H9 (cell line): ENCODE measurements at regions not wholly inside any gene's neighbourhood (a gene's known extent, or its start where the extent isn't known, plus 50 kb on each side); places are given as distances from the start of the nearest gene placed in this dataset.

Source experiments
- DNase-seq: peaks from one replicate; pipeline ENCODE4 v3.0.0-alpha.2; 2017
- H2AFZ ChIP-seq: one replicate; pipeline ENCODE4 v1.6.1; 2013; ENCODE audit warnings: mild to moderate bottlenecking, low read length, control low read depth, moderate library complexity
- H2AK5ac ChIP-seq: 2 replicates; pipeline ENCODE4 v1.6.1; 2013; ENCODE audit warnings: low read length, control low read depth, mixed read lengths; ENCODE audit not compliant: insufficient read length
- H2BK120ac ChIP-seq: one replicate; pipeline ENCODE4 v1.6.1; 2013; ENCODE audit warnings: low read depth, mild to moderate bottlenecking, low read length, control low read depth, inconsistent platforms; ENCODE audit not compliant: poor library complexity, severe bottlenecking
- H2BK12ac ChIP-seq: 2 replicates; pipeline ENCODE4 v1.6.1; 2013; ENCODE audit warnings: low read length, control low read depth, mixed read lengths, low read depth; ENCODE audit not compliant: insufficient read length
- H2BK15ac ChIP-seq: 2 replicates; pipeline ENCODE4 v1.6.1; 2013; ENCODE audit warnings: low read depth, low read length, control low read depth
- H2BK20ac ChIP-seq: one replicate; pipeline ENCODE4 v1.6.1; 2013; ENCODE audit warnings: low read depth, mild to moderate bottlenecking, low read length, control low read depth, inconsistent platforms; ENCODE audit not compliant: poor library complexity, severe bottlenecking
- H2BK5ac ChIP-seq: 2 replicates; pipeline ENCODE4 v1.6.1; 2013; ENCODE audit warnings: low read length, control low read depth, mixed read lengths; ENCODE audit not compliant: insufficient read length
- H3K14ac ChIP-seq: 2 replicates; pipeline ENCODE4 v1.6.1; 2013; ENCODE audit warnings: low read length, control low read depth; ENCODE audit not compliant: insufficient read depth
- H3K18ac ChIP-seq: 2 replicates; pipeline ENCODE4 v1.6.1; 2013; ENCODE audit warnings: low read depth, mild to moderate bottlenecking, mixed read lengths, low read length, control low read depth; ENCODE audit not compliant: insufficient read length
- H3K23ac ChIP-seq: 2 replicates; pipeline ENCODE4 v1.6.1; 2013; ENCODE audit warnings: low read length, control low read depth, mixed read lengths, low read depth; ENCODE audit not compliant: insufficient read length
- H3K23me2 ChIP-seq: 2 replicates; pipeline ENCODE4 v1.6.1; 2013; ENCODE audit warnings: low read depth, mild to moderate bottlenecking, mixed read lengths, low read length, control low read depth; ENCODE audit not compliant: insufficient read length, poor library complexity, severe bottlenecking
- H3K27ac ChIP-seq: 2 replicates; pipeline ENCODE4 v1.5.1; 2013; ENCODE audit warnings: low read length, control low read depth, mixed read lengths, low read depth; ENCODE audit not compliant: insufficient read length
- H3K27me3 ChIP-seq: 2 replicates; pipeline ENCODE4 v1.6.1; 2013; ENCODE audit warnings: low read length, control low read depth, inconsistent platforms; ENCODE audit not compliant: insufficient read depth
- H3K4ac ChIP-seq: 2 replicates; pipeline ENCODE4 v1.6.1; 2013; ENCODE audit warnings: low read depth, mild to moderate bottlenecking, control low read depth, inconsistent platforms, low read length, moderate library complexity
- H3K4me1 ChIP-seq: 2 replicates; pipeline ENCODE4 v1.6.1; 2013; ENCODE audit warnings: low read length, control low read depth, inconsistent platforms; ENCODE audit not compliant: insufficient read depth
- H3K4me2 ChIP-seq: 2 replicates; pipeline ENCODE4 v1.6.1; 2013; ENCODE audit warnings: low read length, control low read depth, mixed read lengths; ENCODE audit not compliant: insufficient read length, insufficient read depth
- H3K56ac ChIP-seq: 2 replicates; pipeline ENCODE4 v1.6.1; 2013; ENCODE audit warnings: low read depth, mild to moderate bottlenecking, mixed read lengths, low read length, control low read depth; ENCODE audit not compliant: insufficient read length
- H3K79me1 ChIP-seq: 2 replicates; pipeline ENCODE4 v1.6.1; 2013; ENCODE audit warnings: low read depth, mild to moderate bottlenecking, moderate library complexity, low read length, control low read depth, inconsistent platforms; ENCODE audit not compliant: insufficient read depth, poor library complexity, severe bottlenecking
- H3K79me2 ChIP-seq: 2 replicates; pipeline ENCODE4 v1.6.1; 2013; ENCODE audit warnings: low read length, control low read depth, inconsistent platforms; ENCODE audit not compliant: insufficient read depth
- H3K9ac ChIP-seq: 2 replicates; pipeline ENCODE4 v1.6.1; 2013; ENCODE audit warnings: low read length, control low read depth, mixed read lengths; ENCODE audit not compliant: insufficient read length; ENCODE audit errors: extremely low read depth
- H3K9me3 ChIP-seq: one replicate; pipeline ENCODE4 v1.6.1; 2013; ENCODE audit warnings: low read depth, low read length, inconsistent platforms; ENCODE audit not compliant: control insufficient read depth
- H3T11ph ChIP-seq: one replicate; pipeline ENCODE4 v1.6.1; 2013; ENCODE audit warnings: mild to moderate bottlenecking, low read length, control low read depth, inconsistent platforms
- H4K20me1 ChIP-seq: one replicate; pipeline ENCODE4 v1.6.1; 2013; ENCODE audit not compliant: control insufficient read depth, insufficient read length, insufficient read depth
- H4K5ac ChIP-seq: 2 replicates; pipeline ENCODE4 v1.6.1; 2013; ENCODE audit warnings: low read depth, mild to moderate bottlenecking, mixed read lengths, low read length, control low read depth; ENCODE audit not compliant: insufficient read length
- H4K8ac ChIP-seq: replicated peaks from 2 replicates; pipeline ENCODE4 v1.6.1; 2013; ENCODE audit warnings: low read length, control low read depth, mixed read lengths, low read depth; ENCODE audit not compliant: insufficient read length
- H4K91ac ChIP-seq: 2 replicates; pipeline ENCODE4 v1.6.1; 2013; ENCODE audit warnings: low read depth, mild to moderate bottlenecking, moderate library complexity, mixed read lengths, low read length, control low read depth; ENCODE audit not compliant: insufficient read length
- H3K27ac Mint-ChIP-seq, 3 experiments: 2 replicates in 2 of 3; 3 replicates in 1 of 3; pipeline ENCODE4 v1.8.0; 2020 to 2021; ENCODE audit warnings: mixed read lengths in 3 of 3, mild to moderate bottlenecking in 1 of 3, moderate library complexity in 1 of 3
- H3K27me3 Mint-ChIP-seq: 2 replicates; pipeline ENCODE4 v1.8.0; 2021; ENCODE audit warnings: low read depth, mild to moderate bottlenecking, moderate library complexity, mixed read lengths
- H3K36me3 Mint-ChIP-seq, 3 experiments: 2 replicates in 2 of 3; 3 replicates in 1 of 3; pipeline ENCODE4 v1.8.0; 2020 to 2021; ENCODE audit warnings: low read depth in 3 of 3, mixed read lengths in 3 of 3; ENCODE audit not compliant: insufficient read depth in 1 of 3
- H3K4me1 Mint-ChIP-seq, 2 experiments: 2 replicates each; pipeline ENCODE4 v1.8.0; 2020; ENCODE audit warnings: mixed read lengths in 2 of 2
- H3K4me3 Mint-ChIP-seq, 2 experiments: 2 replicates in 1 of 2; 3 replicates in 1 of 2; pipeline ENCODE4 v1.8.0; 2020 to 2021; ENCODE audit warnings: mild to moderate bottlenecking in 2 of 2, mixed read lengths in 2 of 2, moderate library complexity in 1 of 2
- H3K9me3 Mint-ChIP-seq, 2 experiments: 2 replicates in 1 of 2; 3 replicates in 1 of 2; pipeline ENCODE4 v1.8.0; 2020; ENCODE audit warnings: mild to moderate bottlenecking in 2 of 2, mixed read lengths in 2 of 2, moderate library complexity in 1 of 2
- CTCF ChIP-seq: fragments of 200-600 bp; sonication (generic); conservative IDR thresholded peaks from 3 replicates; pipeline ENCODE4 v1.8.0; 2021; ENCODE audit warnings: antibody characterized with exemption, mild to moderate bottlenecking
- WGBS: extraction: QIAGEN DNeasy Blood & Tissue Kit; methylation state at CpG from one replicate; pipeline ENCODE4 v1.1.7; 2013; ENCODE audit warnings: missing lambda C conversion rate, low lambda C conversion rate, mixed read lengths; ENCODE audit not compliant: insufficient read length; ENCODE audit errors: extremely low coverage; 5-methylcytosine and 5-hydroxymethylcytosine counted together

DNA sequence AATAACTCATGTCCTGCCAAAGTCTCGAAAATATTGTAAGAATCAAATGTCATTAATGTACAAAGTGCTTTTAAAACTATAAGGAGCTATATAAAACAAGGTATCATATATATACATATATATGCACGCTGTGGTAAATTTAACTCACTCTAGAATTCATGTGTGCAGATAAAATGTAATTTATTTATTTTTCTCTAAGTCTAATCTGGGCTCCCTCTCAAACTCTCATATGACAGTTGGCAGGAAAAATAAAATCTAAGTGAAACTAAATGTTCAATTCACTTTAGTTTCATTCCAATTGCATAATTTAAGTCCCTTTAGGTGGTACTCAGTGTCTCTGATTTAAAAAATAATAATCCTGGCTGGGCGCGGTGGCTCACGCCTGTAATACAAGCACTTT, 372.0 kb upstream of the DAB1 start:
- no peak overlapping the region for H3K27ac Mint-ChIP-seq
- Histone ChIP-seq H3K27me3 (no peaks in the 10 kb centered on the region), H3T11ph (no peak overlapping the region), H3K23me2 (no peaks in the 10 kb centered on the region), H4K91ac (no peak overlapping the region), H2AK5ac (no peak overlapping the region), H2BK5ac (no peak overlapping the region), H3K27ac (no peak overlapping the region), H3K18ac (no peak overlapping the region), H2AFZ (no peak overlapping the region), H4K20me1 (no peaks in the 10 kb centered on the region), H3K79me1 (no peaks in the 10 kb centered on the region), H3K4me1 (peaks cover 3% of the 10 kb centered on the region; the same call in 1 of the 2 replicates), H3K23ac (no peak overlapping the region), H3K56ac (no peak overlapping the region), H2BK120ac (no peak overlapping the region), H2BK12ac (no peak overlapping the region), H2BK15ac (no peak overlapping the region), H2BK20ac (no peak overlapping the region), H3K4ac (no peak overlapping the region), H3K14ac (no peak overlapping the region), H3K79me2 (no peaks in the 10 kb centered on the region), H3K9me3 (no peaks in the 10 kb centered on the region), H3K9ac (no peak overlapping the region), H3K4me2 (no peak overlapping the region), H4K8ac (no peak overlapping the region), H4K5ac (no peak overlapping the region)
- no peaks in the 10 kb centered on the region for H3K27me3 Mint-ChIP-seq
- TF ChIP-seq CTCF: no peak
- no peak for DNase-seq
- peaks cover 28 to 40% of the 10 kb centered on the region in 2 experiments for H3K4me1 Mint-ChIP-seq
- no CpG with 5 or more reads among the region's 5 CpGs for WGBS
- H3K36me3 Mint-ChIP-seq: no peaks in the 10 kb centered on the region
- no peaks in the 10 kb centered on the region for H3K9me3 Mint-ChIP-seq
- H3K4me3 Mint-ChIP-seq: no peak overlapping the region
